Activated CD8-positive, alpha-beta memory T cell treated with anti-CD3 and anti-CD28 coated beads for 4 hours (primary cell): ENCODE measurements at regions not wholly inside any gene's neighbourhood (a gene's known extent, or its start where the extent isn't known, plus 50 kb on each side); places are given as distances from the start of the nearest gene placed in this dataset.
"Not testable (repeated sequence)": the region's sequence is repeated elsewhere in the genome, so short reads cannot be mapped to it uniquely, and the experiment has no call there.

Experiments used
- DNase-seq, 2 donors: peaks; one replicate each; pipeline ENCODE4 v3.0.0-alpha.2; 2020; ENCODE audit warnings: low read depth in 2 of 2

DNA sequence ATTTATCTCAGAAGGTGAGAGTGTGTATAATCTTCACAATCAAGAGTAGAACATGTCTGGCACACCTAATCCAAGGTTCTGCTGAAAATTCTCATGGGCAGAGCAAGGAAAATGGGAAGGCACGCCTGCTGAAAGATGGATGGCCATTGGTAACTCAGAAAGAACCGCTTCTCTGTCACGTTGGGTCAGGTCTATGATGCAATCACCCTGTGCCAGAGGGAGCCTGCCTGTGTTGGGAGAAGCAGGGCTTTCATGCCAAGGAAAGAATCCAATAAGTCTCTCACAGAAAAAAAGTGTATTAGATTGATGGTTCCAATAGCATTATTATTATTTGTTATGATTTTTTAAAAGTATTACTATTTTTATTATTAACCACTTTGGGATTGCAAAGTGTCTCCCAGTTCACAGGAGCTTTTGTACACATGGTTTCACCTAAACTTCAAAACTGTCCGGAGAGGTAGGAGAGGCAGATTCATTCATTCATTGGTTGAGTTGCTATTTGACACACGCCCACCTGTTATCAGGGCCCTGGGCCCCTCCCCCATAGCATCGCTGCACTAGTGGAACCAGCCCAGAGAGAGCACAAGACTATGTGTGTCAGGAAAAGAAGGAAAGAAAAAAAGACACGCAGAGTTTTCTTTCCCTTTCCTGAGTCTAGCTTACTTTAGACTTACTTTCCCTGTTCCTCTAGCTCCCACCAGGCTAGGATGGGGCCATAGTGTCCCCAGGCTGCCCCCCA, 324.6 kb downstream of the BCL2L11 start:
- not testable (repeated sequence) for DNase-seq

DNA sequence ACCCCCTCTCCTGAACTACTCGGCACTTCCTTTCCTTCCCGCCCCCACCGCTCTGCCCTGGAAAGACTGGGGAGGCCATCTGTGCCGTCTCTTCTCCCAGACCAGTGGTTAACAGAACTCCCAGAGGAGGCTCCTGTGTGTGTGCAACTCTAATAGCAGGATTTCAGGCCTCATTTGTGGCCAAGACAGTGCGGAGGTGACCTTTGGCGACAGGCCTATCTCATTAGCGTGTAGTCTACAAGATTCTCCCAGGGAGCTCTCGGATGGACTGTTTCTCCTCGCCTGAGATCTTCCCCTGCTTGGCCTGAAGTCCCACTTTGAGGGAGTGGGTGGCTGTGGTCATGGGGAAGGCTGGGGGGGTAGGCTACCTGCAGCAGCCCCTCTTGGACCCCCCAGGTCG, 325.2 kb downstream of the BCL2L11 start:
- not testable (repeated sequence) for DNase-seq

DNA sequence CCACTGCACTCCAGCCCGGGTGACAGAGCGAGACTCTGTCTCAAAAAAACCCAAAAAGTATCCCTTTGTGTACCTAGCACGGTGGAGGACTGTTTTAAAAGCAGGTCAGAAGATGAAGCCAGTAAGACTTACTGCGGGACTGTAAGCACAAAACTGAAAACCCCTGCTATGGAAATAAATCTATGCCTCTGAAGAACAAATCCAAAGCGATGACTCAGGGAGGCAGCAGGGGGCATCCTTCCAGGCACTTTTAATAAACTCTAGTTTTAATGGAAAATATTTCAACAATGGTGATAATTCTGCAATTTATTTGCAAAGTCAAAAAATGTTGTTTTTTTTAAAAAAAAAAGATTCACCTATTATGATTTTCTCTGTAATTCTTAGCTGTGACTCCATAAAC, 326.8 kb downstream of the BCL2L11 start:
- DNase-seq: not testable (repeated sequence)

DNA sequence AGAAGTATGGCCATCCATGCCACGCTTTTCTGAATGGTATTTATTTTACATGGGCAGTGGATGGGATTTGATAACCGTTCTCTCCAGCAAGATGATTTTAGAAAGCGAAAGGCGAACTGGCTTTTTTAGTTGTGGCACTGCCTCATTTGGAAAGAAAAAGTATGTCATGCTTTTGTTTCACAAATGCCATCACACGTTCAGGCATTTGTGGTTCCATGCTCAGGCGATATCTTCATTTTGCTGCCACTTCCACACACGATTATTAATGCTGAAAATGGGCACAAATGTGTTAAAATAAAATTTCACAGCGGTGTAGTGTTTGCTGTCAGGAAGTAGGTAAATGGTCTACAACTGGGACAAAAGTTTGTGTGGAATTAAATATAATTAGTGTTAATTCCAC, 328.1 kb downstream of the BCL2L11 start:
- DNase-seq: not testable (repeated sequence)

DNA sequence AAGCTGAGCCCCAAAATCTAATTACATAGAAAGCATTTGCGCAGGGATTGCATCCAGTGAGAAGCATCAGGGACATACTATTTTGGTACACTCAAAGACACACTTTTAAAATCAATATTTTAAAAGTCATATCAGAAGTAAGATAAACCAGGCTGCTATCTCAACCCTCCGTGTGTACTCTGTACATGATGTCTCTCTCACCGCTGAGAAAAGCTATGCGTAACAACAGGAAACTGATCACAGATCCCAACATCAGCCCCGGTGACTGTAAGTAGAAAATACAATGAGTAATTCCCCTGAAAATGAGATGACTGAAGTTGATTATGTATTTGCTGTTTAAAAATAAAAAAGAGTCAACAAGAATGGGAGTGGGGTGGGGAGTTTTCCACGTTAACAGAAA, 329.8 kb downstream of the BCL2L11 start:
- not testable (repeated sequence) for DNase-seq

DNA sequence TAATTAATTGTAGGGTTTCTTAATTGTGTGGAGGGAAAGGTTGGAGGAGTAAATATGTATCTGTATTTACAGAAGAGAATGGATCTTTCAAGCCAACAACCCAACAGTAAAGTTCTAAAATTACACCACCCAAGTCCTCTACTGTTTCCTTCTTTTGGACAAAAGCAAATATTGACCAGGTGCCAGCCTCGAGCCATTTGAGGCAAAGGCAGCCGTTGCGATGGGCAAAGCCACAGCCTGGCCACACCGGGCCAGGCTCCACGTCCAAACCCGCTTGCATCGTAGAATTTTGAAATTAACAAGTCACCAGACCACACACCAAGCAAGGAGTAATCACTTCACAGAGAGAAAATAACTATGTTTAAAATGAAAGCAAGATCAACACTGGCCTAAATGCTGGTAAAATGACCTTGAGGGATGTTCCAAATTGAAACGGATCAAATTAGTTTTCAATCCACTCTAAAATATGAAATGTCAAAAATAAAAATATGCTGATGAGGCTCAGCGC, 331.0 kb downstream of the BCL2L11 start:
- DNase-seq: not testable (repeated sequence)

DNA sequence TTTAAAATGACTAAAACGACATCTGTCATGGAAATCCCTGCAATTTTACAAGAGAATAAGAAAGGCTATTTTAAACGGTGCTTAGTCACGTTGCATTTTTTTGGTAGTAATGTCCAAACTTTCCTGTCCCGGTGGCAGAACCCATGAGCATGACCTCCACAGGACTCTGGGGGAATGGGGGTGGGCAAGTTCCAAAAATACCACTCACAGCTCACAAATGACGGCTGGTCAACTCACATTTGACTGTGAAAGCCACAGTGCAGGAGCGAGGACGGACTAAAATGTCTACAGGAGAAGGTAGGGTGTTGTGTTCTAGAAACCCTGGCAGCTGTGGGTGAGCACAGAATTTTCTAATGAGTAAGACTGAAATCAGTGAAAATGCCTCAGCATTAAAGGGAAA, 331.5 kb downstream of the BCL2L11 start:
- not testable (repeated sequence) for DNase-seq

DNA sequence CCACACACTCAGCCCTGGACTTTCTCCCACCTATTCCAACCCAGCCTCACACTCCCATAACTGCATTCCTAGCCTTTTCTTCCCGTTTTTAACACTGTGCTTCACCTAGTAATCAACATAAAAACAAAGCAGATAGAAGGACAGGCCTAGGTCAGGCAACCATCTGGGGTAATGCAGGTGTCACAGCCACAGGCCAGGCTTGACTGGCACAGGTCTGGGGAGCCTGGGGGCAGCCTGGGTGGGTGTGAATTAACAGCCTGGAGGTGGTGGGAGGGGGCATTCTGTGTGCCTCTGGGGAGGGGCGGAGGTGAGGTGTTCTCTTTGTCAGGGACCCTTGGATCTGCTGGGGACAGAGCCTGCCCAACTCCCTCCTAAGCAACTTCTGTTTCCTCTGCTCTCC, 332.6 kb downstream of the BCL2L11 start:
- DNase-seq: not testable (repeated sequence)

DNA sequence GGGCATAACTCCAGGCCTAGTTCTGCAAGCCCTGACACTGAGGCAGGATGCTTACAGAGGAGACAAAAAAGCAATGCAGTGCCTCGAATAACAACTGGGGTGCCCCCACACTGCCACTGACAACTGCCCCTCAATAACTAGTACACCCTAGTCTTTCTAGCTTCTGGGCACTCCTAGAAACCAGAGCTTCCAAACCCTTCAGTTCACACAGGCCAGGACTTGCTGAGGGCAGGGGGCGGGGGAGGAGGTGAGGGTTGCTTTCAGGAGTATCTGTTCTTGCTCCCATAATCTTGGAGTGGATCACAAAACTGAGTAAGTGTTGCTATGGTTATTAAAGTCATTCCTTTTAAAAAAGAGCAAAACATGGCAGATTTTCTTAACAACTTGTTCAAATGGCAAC, 333.1 kb downstream of the BCL2L11 start:
- not testable (repeated sequence) for DNase-seq

DNA sequence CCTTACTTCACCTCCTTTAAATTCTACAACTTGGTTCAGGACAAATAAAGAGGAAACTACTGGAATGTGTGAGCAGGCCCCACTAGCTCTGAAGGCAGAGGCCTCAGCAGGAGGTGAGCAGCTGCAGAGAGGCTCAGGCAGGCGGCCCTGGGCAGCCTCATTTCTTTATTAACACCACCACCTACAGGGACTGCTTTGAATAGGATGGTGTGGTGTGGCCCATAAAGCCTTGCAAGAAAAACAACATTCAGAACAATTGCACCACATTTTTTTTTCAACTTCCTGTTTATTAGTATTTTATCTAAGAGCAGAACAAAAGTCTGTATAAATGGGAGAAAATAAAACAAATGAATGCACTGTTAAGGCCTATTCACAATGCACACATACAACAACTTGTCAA, 333.7 kb downstream of the BCL2L11 start:
- not testable (repeated sequence) for DNase-seq

DNA sequence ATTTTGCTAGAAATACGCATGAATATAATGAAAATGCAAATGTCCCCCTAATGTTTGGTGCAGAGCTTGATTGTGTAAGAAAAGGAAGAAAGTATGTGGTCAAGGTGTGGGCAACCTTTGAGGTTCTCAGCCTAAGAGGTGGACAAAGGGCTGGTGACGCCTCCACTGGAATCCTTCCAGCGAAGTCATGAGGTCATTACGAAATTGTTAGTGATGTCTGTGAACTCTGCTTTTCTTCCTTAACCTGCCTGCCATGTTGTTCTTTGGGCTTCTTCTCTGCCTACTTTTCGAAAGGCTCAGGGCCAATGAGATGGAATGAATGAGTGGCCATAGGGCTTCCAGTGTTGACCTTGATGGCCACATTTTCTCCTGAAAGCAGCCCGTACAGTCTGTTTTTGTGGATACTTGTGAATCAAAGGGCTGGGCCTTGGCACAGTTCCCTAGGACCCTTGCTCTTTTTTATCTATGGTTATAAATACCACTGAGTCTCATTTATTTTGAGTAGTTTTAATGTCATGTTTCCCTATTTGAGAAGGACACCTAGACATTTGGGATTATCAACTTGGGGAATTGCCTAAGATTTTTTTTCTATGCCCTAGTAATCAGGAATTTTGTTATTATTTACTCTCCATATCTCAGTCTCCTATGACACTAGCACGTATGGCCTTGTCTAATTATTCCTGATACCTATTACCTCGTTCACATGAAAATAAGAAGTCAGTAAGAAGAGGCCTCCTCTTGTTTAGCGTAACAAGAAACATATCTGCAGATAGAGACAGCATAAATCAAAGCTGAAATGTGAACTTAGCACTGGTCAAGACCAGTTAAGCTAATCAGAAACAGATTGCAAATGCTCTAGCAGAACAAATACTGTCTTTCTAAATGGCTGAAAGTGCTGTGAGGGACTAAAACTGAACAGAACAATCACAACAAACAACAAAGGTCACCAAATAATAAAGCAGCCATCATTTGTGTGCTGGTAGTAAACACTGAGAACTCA, 334.6 kb downstream of the BCL2L11 start:
- DNase-seq: not testable (repeated sequence)

DNA sequence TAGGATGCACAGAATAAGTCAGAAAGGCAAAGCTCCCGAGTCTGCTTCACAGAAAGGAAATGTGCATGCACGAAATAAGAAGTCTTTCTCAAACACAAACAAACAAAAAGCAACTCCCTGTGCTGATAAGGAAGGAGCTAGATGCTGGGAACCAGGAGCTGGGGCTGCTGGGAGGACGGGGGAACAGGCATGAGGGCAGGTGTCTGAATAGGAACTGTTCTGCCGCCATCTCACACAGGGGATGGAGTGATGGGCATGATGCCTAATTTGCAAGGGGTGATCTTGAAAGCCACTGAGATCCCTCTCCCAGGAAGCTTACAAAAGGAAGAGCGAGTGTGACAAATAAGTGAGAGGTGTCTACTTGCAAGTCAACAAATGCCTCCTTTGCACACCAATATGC, 336.5 kb downstream of the BCL2L11 start:
- DNase-seq: not testable (repeated sequence)

DNA sequence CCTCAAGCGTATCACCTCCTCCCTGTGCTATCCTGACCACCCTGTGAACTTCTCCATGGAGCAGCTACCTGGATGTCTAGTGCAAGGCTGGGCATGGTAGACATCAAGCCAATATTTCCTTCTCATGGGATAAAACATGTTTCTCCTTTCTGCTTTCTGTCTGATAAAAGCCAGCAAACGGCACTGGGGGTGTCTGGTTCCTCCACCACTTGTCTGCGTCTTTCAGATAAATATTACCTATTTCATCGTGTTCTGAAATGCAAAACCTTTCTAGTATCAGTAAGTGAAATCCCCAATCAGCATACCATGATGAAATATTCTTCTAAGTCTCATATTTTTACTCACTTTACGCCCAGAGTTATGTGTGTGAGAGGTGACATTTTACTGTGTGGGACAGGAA, 340.2 kb downstream of the BCL2L11 start:
- not testable (repeated sequence) for DNase-seq

DNA sequence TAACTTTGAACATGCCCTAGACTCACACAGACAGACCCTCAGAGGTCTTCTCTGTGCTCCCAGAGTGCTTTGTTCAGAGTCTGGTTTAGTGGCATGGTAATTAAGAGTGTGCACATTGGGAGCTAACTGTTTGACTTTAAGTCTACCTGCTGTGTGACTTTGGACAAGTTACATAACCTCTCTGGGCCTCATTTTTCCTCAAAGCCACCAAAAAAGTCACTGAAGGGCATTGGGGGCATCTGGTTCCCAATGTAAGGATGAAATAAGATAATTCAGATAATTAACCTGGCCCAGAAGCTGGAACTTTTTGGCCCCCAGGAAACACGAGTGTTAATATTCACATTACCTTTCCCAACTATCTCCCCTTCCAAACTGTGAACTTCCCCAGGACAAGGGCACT, 341.1 kb downstream of the BCL2L11 start:
- DNase-seq: not testable (repeated sequence)

DNA sequence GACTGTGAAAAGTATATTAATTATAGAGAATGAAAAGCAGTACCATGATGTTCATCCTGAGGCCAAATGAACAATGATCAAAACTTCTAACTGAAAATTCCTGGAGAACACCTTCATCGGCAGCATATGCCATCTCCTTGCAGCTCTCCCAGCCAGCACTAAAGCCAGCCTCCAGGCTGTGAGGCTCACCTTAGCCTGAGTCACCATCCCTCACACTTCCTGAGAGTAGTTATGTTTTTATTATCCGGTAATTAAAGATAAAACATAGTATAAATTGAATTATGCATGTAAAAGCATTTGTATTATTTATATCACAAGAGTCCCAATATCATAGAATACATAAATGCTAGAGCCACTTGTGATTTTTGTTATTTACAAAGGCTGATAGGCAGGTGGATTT, 341.9 kb downstream of the BCL2L11 start:
- not testable (repeated sequence) for DNase-seq

DNA sequence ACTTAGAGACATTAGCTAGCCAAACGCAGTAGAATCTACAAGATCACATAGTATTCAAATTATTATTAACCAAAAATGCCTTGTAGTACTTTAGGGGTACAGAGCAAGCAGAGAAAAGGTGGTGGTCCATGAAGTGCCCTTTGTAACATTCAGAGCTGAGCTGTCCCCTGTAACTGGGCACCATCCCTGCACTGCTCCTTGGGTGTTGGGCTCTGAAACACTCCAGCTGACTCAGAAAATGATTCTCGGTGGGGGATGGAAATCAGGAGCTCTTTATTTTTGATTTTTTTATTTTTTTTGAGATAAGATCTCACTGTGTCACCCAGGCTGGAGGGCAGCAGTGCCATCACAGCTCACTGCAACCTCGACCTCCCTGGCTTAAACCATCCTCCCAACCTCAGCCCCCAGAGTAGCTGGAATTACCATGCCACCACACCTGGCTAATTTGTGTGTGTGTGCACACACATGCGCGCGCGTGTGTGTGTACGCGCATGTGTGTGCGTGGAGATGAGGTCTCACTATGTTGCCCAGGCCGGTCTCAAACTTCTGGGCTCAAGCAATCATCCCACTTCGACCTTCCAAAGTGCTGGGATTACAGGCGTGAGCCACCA, 342.6 kb downstream of the BCL2L11 start:
- not testable (repeated sequence) for DNase-seq

DNA sequence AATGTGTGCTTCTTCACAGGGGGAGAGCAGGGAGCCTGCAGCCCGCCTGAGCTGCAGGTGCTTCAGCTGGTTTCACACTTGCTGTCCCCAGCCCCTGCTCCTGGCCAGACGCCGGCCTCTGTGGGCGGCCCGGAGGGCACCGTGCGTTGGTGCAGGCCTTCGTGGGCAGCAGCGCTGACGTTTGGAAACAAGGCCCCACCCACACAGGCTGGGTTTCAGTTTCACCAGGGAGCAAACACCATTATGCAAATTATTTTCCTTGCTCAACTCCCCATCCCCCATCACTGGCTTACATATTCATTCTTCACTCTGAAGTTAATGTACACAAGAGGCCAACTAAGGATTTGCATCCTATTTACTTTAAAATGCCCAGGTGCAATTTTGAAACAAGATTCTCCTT, 343.2 kb downstream of the BCL2L11 start:
- DNase-seq: not testable (repeated sequence)

DNA sequence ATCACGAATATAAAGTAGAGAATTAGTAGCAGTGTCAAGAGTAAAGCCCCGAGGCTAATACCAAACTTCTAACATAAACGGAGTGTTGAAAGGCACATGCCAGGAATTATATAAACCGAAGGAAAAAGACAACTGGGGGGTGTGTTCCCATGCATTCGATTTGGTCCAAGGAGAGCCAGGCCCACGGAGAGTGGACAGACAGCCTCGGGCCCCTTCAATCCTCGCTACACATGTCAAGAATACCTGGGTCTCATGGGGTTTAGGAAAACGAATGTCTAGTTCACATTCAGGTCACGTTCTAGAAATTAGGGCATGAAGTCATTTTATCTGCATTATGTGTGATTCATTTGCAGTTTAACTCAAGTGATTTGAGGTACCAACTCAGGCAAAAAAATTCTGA, 343.7 kb downstream of the BCL2L11 start:
- DNase-seq: not testable (repeated sequence)

DNA sequence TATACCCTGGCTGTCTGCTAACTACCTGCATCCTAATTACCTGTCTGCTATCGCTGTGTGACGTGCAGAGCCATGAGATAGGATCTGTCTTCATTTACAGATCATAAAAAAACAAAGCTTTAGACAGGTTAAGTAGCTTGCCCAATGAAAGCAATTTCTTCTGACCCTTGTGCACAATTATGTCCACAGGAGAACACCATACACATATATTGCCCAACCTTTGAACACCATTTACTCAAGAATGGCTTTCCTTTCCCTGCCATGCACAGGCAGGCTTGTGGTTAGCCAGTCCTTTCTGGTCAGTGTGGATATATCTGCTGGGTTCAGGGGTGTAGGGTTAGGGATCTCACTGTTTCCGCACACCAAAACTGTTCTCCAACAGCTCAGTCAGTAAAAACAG, 344.8 kb downstream of the BCL2L11 start:
- DNase-seq: not testable (repeated sequence)

DNA sequence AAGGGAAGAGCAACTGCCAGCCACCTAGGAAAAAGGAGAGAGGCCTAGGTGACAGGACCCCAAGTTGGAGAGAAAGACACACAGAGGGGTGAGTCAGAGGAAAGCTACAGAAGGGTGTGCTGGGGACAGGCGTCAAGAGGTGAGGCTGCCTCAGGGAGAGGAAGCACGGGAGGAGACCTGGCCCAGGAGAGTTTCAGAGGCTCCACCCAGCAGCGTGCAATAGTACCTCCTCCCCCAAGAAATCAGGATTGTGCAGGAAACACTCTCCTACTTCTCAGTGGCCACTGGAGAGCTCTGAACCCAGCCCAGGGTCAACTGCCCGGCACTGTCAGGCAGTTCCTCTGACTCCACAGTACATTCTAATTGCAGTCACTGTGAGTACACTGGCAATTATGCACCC, 346.0 kb downstream of the BCL2L11 start:
- not testable (repeated sequence) for DNase-seq

DNA sequence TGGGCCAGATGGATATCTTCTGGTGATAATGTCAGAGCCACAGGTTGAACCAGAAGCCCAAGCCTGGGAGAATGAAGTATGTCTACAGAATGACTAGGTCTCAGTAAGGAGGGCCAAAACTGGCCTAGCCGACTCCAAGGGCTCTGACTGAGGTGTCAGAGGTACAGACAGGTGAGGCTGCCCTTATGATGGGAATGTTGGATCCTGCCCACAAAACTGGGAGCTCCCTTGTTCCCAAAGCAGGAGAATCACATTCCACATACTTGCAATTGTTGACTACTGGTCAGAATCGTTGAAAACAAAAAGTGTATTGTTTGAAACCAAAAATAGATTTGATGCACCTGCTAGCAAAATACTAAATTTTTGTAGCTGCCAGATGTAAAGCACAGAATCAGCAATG, 350.2 kb downstream of the BCL2L11 start:
- DNase-seq: not testable (repeated sequence)
